Inflammatory macrophage (primary cell): ENCODE measurements at regions not wholly inside any gene's neighbourhood (a gene's known extent, or its start where the extent isn't known, plus 50 kb on each side); places are given as distances from the start of the nearest gene placed in this dataset.

Source experiments
- DNase-seq, 2 donors: peaks; one replicate each; pipeline ENCODE4 v3.0.0-alpha.2; 2020 to 2022

DNA sequence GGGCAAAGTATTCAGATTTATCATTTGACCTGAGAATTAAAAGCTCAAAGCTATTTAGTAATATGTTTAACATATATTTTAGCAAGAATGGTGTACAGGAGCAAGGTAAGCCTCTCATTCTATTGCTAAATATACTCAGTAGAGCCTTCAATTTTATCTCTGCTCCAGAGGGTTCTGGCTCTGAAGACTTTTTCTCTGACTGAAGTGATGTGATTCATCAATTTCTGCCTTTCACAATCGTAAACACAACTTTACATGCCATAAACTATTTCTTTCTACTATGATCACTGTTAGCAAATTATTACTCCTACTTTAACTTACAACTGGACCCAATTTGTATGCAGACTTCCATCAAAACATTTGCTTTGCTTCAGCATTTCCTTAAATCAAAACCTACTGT is 315.0 kb upstream of the NDST4 start:
- no peak for DNase-seq

GRCh38 chr4:115424852-115425251 is 311.4 kb upstream of the NDST4 start:
- DNase-seq = no peak

- no peak for DNase-seq
These were observed 305.4 kb upstream of the NDST4 start for GRCh38 chr4:115418635-115419396.

- no peak for DNase-seq
These were observed 282.6 kb upstream of the NDST4 start for GRCh38 chr4:115396034-115396433.

DNA sequence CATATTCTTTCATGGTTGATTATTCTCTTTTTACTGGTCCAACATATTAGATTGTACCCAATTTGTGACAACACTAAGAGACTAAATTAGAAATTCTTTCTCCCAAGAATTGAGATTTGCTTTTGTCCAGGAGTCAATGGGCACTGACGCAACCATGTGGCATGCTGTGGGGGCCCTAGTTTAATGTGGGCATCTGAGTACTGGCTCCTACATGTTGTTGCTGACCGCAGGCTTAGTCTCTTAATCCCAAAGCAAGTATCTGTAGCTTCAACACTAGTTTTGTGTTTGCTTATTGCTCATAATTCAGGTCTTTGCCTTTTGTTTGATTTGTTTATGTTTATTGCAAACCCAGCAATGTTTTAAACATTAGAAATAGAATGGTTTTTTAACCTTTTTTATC is 263.4 kb upstream of the NDST4 start:
- no peak for DNase-seq

- no peak for DNase-seq
These were observed 261.2 kb upstream of the NDST4 start for GRCh38 chr4:115374621-115375020.

GRCh38 chr4:115370490-115370889 is 257.1 kb upstream of the NDST4 start:
- no peak for DNase-seq

GRCh38 chr4:115370012-115370411 is 256.6 kb upstream of the NDST4 start:
- DNase-seq = no peak

GRCh38 chr4:115366390-115366789 is 253.0 kb upstream of the NDST4 start:
- DNase-seq = no peak

DNA sequence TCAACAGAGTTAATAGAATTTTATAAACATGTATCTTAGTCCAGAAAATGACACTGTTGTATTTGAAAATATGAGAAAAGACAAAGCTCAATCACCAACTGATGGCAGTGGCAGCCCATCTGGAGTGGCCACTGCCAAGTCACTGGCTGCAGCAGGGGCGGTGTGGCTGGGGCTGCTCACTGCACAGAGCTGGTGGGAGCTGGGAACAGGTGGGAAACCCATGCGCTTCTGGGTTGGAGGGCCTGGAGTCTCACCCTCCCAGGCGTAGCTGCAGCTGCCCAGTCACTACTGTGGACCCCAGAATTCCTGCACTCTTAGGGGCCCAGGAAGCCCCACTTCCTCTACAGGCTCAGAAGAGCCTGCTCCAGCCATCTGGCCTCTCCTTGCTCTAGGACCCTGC is 251.8 kb upstream of the NDST4 start:
- no peak for DNase-seq

DNA sequence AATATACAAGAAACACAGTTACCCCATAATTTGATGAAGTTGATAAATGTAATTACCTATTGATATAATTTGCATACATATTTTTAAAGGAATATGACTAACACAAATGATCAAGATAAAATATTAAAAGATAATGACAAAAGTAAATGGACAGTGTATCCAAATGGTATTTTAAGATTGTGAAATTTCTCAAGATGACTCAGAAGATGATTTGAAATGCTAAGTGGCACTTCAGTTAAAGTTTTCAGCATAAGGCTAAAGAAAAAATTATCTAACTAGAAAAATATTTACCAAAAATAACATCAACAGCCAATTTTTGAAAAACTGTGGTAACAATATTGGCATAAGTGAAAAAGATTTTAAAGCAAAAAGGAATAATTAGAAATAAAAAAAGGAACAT is 248.4 kb upstream of the NDST4 start:
- DNase-seq = no peak

DNA sequence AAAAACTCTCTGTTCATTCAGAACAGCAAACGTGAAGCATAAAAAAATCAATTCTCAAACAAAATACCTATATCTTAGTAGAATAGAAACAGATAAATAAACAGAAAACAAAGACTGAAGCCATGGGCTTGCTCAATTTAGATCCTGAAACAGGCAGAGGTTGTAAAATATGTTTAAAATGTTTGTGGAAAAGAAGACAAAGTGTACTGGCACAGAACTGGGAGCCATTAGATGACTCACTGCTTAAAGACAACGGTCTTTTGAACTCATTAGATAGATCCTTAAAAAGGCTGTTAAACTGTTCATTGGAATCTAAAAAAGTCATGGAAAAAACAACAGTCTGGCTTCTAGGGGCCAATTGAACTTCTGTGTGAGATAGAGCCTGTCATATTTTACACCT is 247.0 kb upstream of the NDST4 start:
- DNase-seq = no peak

GRCh38 chr4:115357776-115358175 is 244.4 kb upstream of the NDST4 start:
- no peak for DNase-seq

GRCh38 chr4:115356176-115356575 is 242.8 kb upstream of the NDST4 start:
- DNase-seq = no peak

DNA sequence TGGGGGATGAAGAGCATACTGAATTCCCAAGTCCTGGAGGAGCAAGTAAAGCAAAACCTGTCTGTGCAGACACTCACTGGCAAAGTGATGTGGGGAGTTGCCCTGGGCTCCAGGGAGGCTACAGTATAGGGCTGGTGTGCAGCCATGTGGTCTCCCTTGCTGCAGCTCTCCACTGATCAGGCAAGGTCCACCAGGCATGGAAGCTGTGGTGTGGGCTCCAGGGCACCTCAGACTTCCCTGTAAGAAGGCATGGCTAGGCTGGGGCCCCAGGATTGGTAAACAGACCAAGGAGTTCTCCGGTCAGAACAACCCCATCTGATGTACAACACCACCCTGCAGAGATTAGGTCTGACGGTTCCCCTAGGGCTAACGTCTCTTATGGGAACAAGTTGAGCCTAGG is 241.9 kb upstream of the NDST4 start:
- DNase-seq = no peak

DNA sequence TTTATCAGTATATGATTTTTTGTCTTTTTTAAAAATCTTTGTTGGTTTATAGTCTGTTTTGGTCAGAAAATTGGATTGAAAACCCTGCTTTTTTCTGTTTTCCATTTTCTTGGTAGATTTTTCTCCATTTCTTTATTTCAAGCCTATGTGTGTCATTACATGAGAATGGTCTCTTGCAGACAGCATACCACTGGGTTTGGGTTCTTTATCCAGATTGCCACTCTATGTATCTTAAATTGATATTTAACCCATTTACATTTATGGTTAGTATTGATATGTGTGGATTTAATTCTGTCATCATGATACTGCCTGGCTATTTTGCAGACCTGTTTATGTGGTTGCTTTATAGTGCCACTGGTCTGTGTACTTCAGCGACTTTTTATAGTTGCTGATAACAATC is 239.9 kb upstream of the NDST4 start:
- no peak for DNase-seq

- DNase-seq = no peak
These were observed 229.8 kb upstream of the NDST4 start for GRCh38 chr4:115343171-115343570.

- no peak for DNase-seq
These were observed 221.5 kb upstream of the NDST4 start for GRCh38 chr4:115334736-115335411.

GRCh38 chr4:115332078-115332477 is 218.7 kb upstream of the NDST4 start:
- no peak for DNase-seq

DNA sequence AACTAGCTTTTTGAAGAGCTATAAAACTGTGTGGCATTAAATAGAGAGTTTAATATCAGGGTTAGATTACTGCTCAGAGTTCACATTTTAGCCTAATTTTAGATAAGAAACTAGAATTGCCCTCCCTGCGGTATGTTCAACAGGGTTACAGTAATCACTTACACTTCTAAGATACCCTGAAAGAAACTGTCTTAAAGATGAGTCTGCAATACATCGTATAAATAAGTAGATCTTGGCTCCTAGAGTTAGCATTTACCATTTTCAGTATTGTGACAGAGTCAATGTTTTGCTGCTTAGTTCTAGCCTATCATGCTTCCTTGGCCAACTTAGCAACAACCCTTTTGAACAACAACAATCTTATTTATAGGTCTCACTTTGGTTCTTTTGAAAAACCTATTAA is 217.8 kb upstream of the NDST4 start:
- DNase-seq = no peak

DNA sequence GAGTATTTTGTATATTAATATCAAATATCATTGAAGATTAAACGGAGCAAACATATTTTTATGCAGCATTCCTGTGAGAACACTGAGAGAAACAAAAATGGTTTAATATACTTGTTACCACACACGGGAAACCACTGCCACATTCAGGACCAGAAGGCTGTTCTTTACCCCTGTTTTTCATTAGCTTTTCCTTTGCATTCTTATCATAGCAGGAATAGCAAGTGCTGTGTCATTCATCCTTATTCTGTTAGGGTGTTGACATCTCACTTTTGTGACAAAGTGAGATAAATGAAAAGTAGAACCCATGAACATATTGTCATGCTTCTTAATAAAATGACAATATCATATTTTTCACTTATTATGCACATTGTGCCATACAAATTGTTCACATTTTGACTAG is 212.4 kb upstream of the NDST4 start:
- no peak for DNase-seq

DNA sequence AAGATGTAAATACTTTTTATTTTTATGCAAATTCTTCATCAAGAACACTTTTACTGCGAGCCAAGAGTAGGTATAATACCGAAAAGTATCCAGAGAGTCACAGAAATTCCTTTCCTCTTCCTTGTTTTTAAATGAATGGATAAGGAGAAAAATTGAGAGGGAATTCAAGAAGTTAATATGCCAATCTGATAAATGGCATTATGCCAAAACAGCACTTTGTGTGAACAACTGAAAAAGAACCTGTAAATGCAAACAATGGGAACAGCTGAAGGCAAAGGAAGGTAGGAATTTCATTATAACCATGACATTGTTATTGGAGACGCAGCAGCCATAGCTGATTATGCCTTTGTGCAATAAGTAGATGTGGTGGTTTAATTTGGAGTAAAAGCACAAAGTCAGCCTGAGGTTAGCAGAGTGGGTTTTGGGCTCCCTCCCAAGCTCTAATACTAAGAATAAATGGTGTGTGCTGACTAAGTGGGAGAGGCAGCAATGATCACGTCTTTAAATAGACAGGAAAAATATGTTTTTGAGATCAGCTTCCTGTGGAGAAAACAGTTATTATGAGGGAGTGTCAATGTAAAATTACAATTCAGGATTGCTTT is 209.8 kb upstream of the NDST4 start:
- DNase-seq = no peak

- DNase-seq = no peak
These were observed 201.8 kb upstream of the NDST4 start for GRCh38 chr4:115315182-115315581.

DNA sequence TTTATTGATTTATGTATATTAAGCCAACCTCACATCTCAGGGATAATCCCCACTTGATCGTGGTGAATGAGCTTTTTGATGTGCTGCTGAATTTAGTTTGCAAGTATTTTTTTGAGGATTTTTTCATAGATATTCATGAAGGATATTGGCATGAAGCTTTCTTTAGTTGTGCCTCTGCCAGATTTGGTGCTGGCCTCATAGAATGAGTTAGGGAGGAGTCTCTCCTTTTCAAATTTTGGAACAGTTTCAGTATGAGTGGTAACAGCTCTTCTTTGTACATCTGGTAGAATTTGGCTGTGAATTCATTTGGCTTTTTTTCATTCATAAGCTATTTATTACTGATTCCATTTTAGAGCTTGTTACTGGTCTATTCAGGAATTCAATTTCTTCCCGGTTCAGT is 197.2 kb upstream of the NDST4 start:
- no peak for DNase-seq
